H9 (cell line): ENCODE measurements at regions not wholly inside any gene's neighbourhood (a gene's known extent, or its start where the extent isn't known, plus 50 kb on each side); places are given as distances from the start of the nearest gene placed in this dataset.

Experiments
- DNase-seq: peaks from one replicate; pipeline ENCODE4 v3.0.0-alpha.2; 2017
- H2AFZ ChIP-seq: one replicate; pipeline ENCODE4 v1.6.1; 2013; ENCODE audit warnings: mild to moderate bottlenecking, low read length, control low read depth, moderate library complexity
- H2AK5ac ChIP-seq: 2 replicates; pipeline ENCODE4 v1.6.1; 2013; ENCODE audit warnings: low read length, control low read depth, mixed read lengths; ENCODE audit not compliant: insufficient read length
- H2BK120ac ChIP-seq: one replicate; pipeline ENCODE4 v1.6.1; 2013; ENCODE audit warnings: low read depth, mild to moderate bottlenecking, low read length, control low read depth, inconsistent platforms; ENCODE audit not compliant: poor library complexity, severe bottlenecking
- H2BK12ac ChIP-seq: 2 replicates; pipeline ENCODE4 v1.6.1; 2013; ENCODE audit warnings: low read length, control low read depth, mixed read lengths, low read depth; ENCODE audit not compliant: insufficient read length
- H2BK15ac ChIP-seq: 2 replicates; pipeline ENCODE4 v1.6.1; 2013; ENCODE audit warnings: low read depth, low read length, control low read depth
- H2BK20ac ChIP-seq: one replicate; pipeline ENCODE4 v1.6.1; 2013; ENCODE audit warnings: low read depth, mild to moderate bottlenecking, low read length, control low read depth, inconsistent platforms; ENCODE audit not compliant: poor library complexity, severe bottlenecking
- H2BK5ac ChIP-seq: 2 replicates; pipeline ENCODE4 v1.6.1; 2013; ENCODE audit warnings: low read length, control low read depth, mixed read lengths; ENCODE audit not compliant: insufficient read length
- H3K14ac ChIP-seq: 2 replicates; pipeline ENCODE4 v1.6.1; 2013; ENCODE audit warnings: low read length, control low read depth; ENCODE audit not compliant: insufficient read depth
- H3K18ac ChIP-seq: 2 replicates; pipeline ENCODE4 v1.6.1; 2013; ENCODE audit warnings: low read depth, mild to moderate bottlenecking, mixed read lengths, low read length, control low read depth; ENCODE audit not compliant: insufficient read length
- H3K23ac ChIP-seq: 2 replicates; pipeline ENCODE4 v1.6.1; 2013; ENCODE audit warnings: low read length, control low read depth, mixed read lengths, low read depth; ENCODE audit not compliant: insufficient read length
- H3K23me2 ChIP-seq: 2 replicates; pipeline ENCODE4 v1.6.1; 2013; ENCODE audit warnings: low read depth, mild to moderate bottlenecking, mixed read lengths, low read length, control low read depth; ENCODE audit not compliant: insufficient read length, poor library complexity, severe bottlenecking
- H3K27ac ChIP-seq: 2 replicates; pipeline ENCODE4 v1.5.1; 2013; ENCODE audit warnings: low read length, control low read depth, mixed read lengths, low read depth; ENCODE audit not compliant: insufficient read length
- H3K27me3 ChIP-seq: 2 replicates; pipeline ENCODE4 v1.6.1; 2013; ENCODE audit warnings: low read length, control low read depth, inconsistent platforms; ENCODE audit not compliant: insufficient read depth
- H3K4ac ChIP-seq: 2 replicates; pipeline ENCODE4 v1.6.1; 2013; ENCODE audit warnings: low read depth, mild to moderate bottlenecking, control low read depth, inconsistent platforms, low read length, moderate library complexity
- H3K4me1 ChIP-seq: 2 replicates; pipeline ENCODE4 v1.6.1; 2013; ENCODE audit warnings: low read length, control low read depth, inconsistent platforms; ENCODE audit not compliant: insufficient read depth
- H3K4me2 ChIP-seq: 2 replicates; pipeline ENCODE4 v1.6.1; 2013; ENCODE audit warnings: low read length, control low read depth, mixed read lengths; ENCODE audit not compliant: insufficient read length, insufficient read depth
- H3K56ac ChIP-seq: 2 replicates; pipeline ENCODE4 v1.6.1; 2013; ENCODE audit warnings: low read depth, mild to moderate bottlenecking, mixed read lengths, low read length, control low read depth; ENCODE audit not compliant: insufficient read length
- H3K79me1 ChIP-seq: 2 replicates; pipeline ENCODE4 v1.6.1; 2013; ENCODE audit warnings: low read depth, mild to moderate bottlenecking, moderate library complexity, low read length, control low read depth, inconsistent platforms; ENCODE audit not compliant: insufficient read depth, poor library complexity, severe bottlenecking
- H3K79me2 ChIP-seq: 2 replicates; pipeline ENCODE4 v1.6.1; 2013; ENCODE audit warnings: low read length, control low read depth, inconsistent platforms; ENCODE audit not compliant: insufficient read depth
- H3K9ac ChIP-seq: 2 replicates; pipeline ENCODE4 v1.6.1; 2013; ENCODE audit warnings: low read length, control low read depth, mixed read lengths; ENCODE audit not compliant: insufficient read length; ENCODE audit errors: extremely low read depth
- H3K9me3 ChIP-seq: one replicate; pipeline ENCODE4 v1.6.1; 2013; ENCODE audit warnings: low read depth, low read length, inconsistent platforms; ENCODE audit not compliant: control insufficient read depth
- H3T11ph ChIP-seq: one replicate; pipeline ENCODE4 v1.6.1; 2013; ENCODE audit warnings: mild to moderate bottlenecking, low read length, control low read depth, inconsistent platforms
- H4K20me1 ChIP-seq: one replicate; pipeline ENCODE4 v1.6.1; 2013; ENCODE audit not compliant: control insufficient read depth, insufficient read length, insufficient read depth
- H4K5ac ChIP-seq: 2 replicates; pipeline ENCODE4 v1.6.1; 2013; ENCODE audit warnings: low read depth, mild to moderate bottlenecking, mixed read lengths, low read length, control low read depth; ENCODE audit not compliant: insufficient read length
- H4K8ac ChIP-seq: replicated peaks from 2 replicates; pipeline ENCODE4 v1.6.1; 2013; ENCODE audit warnings: low read length, control low read depth, mixed read lengths, low read depth; ENCODE audit not compliant: insufficient read length
- H4K91ac ChIP-seq: 2 replicates; pipeline ENCODE4 v1.6.1; 2013; ENCODE audit warnings: low read depth, mild to moderate bottlenecking, moderate library complexity, mixed read lengths, low read length, control low read depth; ENCODE audit not compliant: insufficient read length
- H3K27ac Mint-ChIP-seq, 3 experiments: 2 replicates in 2 of 3; 3 replicates in 1 of 3; pipeline ENCODE4 v1.8.0; 2020 to 2021; ENCODE audit warnings: mixed read lengths in 3 of 3, mild to moderate bottlenecking in 1 of 3, moderate library complexity in 1 of 3
- H3K27me3 Mint-ChIP-seq: 2 replicates; pipeline ENCODE4 v1.8.0; 2021; ENCODE audit warnings: low read depth, mild to moderate bottlenecking, moderate library complexity, mixed read lengths
- H3K36me3 Mint-ChIP-seq, 3 experiments: 2 replicates in 2 of 3; 3 replicates in 1 of 3; pipeline ENCODE4 v1.8.0; 2020 to 2021; ENCODE audit warnings: low read depth in 3 of 3, mixed read lengths in 3 of 3; ENCODE audit not compliant: insufficient read depth in 1 of 3
- H3K4me1 Mint-ChIP-seq, 2 experiments: 2 replicates each; pipeline ENCODE4 v1.8.0; 2020; ENCODE audit warnings: mixed read lengths in 2 of 2
- H3K4me3 Mint-ChIP-seq, 2 experiments: 2 replicates in 1 of 2; 3 replicates in 1 of 2; pipeline ENCODE4 v1.8.0; 2020 to 2021; ENCODE audit warnings: mild to moderate bottlenecking in 2 of 2, mixed read lengths in 2 of 2, moderate library complexity in 1 of 2
- H3K9me3 Mint-ChIP-seq, 2 experiments: 2 replicates in 1 of 2; 3 replicates in 1 of 2; pipeline ENCODE4 v1.8.0; 2020; ENCODE audit warnings: mild to moderate bottlenecking in 2 of 2, mixed read lengths in 2 of 2, moderate library complexity in 1 of 2
- CTCF ChIP-seq: fragments of 200-600 bp; sonication (generic); conservative IDR thresholded peaks from 3 replicates; pipeline ENCODE4 v1.8.0; 2021; ENCODE audit warnings: antibody characterized with exemption, mild to moderate bottlenecking
- WGBS: extraction: QIAGEN DNeasy Blood & Tissue Kit; methylation state at CpG from one replicate; pipeline ENCODE4 v1.1.7; 2013; ENCODE audit warnings: missing lambda C conversion rate, low lambda C conversion rate, mixed read lengths; ENCODE audit not compliant: insufficient read length; ENCODE audit errors: extremely low coverage; 5-methylcytosine and 5-hydroxymethylcytosine counted together

DNA sequence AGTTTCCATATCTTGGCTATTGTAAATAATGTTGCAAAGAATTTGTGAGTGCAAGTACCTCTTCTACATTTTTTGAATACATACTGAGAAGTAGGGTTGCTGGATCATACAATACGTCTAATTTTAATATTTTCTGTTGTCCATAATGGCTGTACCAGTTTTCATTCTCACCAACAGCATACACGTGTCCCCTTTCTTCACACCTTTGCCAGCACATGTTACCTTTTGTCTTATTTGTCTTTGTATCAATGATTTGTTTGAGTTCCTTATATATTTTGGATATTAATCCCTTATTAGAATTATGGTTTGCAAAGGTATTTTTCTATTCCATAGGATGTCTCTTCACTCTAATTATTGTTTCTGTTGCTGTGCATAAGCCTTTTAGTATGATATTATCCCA, 904.3 kb downstream of the METTL15 start:
- Histone ChIP-seq H2BK120ac (no peak overlapping the region), H3K56ac (no peak overlapping the region), H3T11ph (no peak overlapping the region), H2BK12ac (no peak overlapping the region), H2AK5ac (no peak overlapping the region), H3K27ac (no peak overlapping the region), H3K14ac (no peak overlapping the region), H3K4me2 (no peak overlapping the region), H3K4ac (no peak overlapping the region), H3K4me1 (no peaks in the 10 kb centered on the region), H3K9ac (no peak overlapping the region), H4K91ac (no peak overlapping the region), H3K79me2 (no peaks in the 10 kb centered on the region), H4K8ac (no peak overlapping the region), H2AFZ (no peak overlapping the region), H3K27me3 (no peaks in the 10 kb centered on the region), H2BK20ac (no peak overlapping the region), H2BK15ac (no peak overlapping the region), H4K5ac (no peak overlapping the region), H3K23ac (no peak overlapping the region), H3K9me3 (no peaks in the 10 kb centered on the region), H3K23me2 (no peaks in the 10 kb centered on the region), H3K18ac (no peak overlapping the region), H3K79me1 (no peaks in the 10 kb centered on the region), H4K20me1 (no peaks in the 10 kb centered on the region), H2BK5ac (no peak overlapping the region)
- Mint-ChIP-seq H3K9me3 (peaks cover 0 to 3% of the 10 kb centered on the region in 2 experiments; a peak in 2 of 5 replicates), H3K4me3 (no peak overlapping the region), H3K27ac (no peak overlapping the region), H3K36me3 (no peaks in the 10 kb centered on the region), H3K27me3 (no peaks in the 10 kb centered on the region), H3K4me1 (no peaks in the 10 kb centered on the region)
- no peak for DNase-seq
- no CpG with 5 or more reads among the region's 2 CpGs for WGBS
- no peak for TF ChIP-seq CTCF
